IMR-90 (cell line): ENCODE measurements at regions not wholly inside any gene's neighbourhood (a gene's known extent, or its start where the extent isn't known, plus 50 kb on each side); places are given as distances from the start of the nearest gene placed in this dataset.

Experiments
- ATAC-seq: fragments of 200-7000 bp; cut with Tn5 transposase; 2 replicates; pipeline ENCODE4 v1.9.1; 2020; ENCODE audit warnings: low read depth, mild to moderate bottlenecking, moderate library complexity
- BruUV-seq: library from RNA; stranded (reverse); fragments of 400-500 nt; replicated peaks from 2 replicates; lab custom pipeline; 2021; lab: Mats Ljungman, UMichigan
- CTCF ChIA-PET: fragments of 300-600 bp; formaldehyde crosslinking; extraction: SDS; loops from one replicate; lab custom pipeline; 2021; ENCODE audit warnings: antibody characterized with exemption; lab: Yijun Ruan, JAX
- POLR2A ChIA-PET: fragments of 300-600 bp; sonication (Branson Sonifier 250); formaldehyde crosslinking; loops from one replicate; lab custom pipeline; 2022; ENCODE audit warnings: antibody characterized with exemption; ENCODE audit not compliant: unreplicated experiment; lab: Charles Lee
- DNase-seq: peaks from one replicate; pipeline ENCODE4 v3.0.0; 2013
- H2AFZ ChIP-seq: replicated peaks from 2 replicates; pipeline ENCODE3; 2013; ENCODE audit warnings: low read length, mild to moderate bottlenecking; ENCODE audit not compliant: poor library complexity
- H2AK5ac ChIP-seq: 2 replicates; pipeline ENCODE4 v1.6.1; 2013; ENCODE audit warnings: low read depth, low read length, inconsistent platforms
- H2AK9ac ChIP-seq: replicated peaks from 2 replicates; pipeline ENCODE3; 2013; ENCODE audit warnings: mild to moderate bottlenecking, low read depth, low read length, moderate library complexity; ENCODE audit not compliant: poor library complexity
- H2BK120ac ChIP-seq: 2 replicates; pipeline ENCODE4 v1.6.1; 2013; ENCODE audit warnings: low read depth, low read length, inconsistent platforms
- H2BK15ac ChIP-seq: 3 replicates; pipeline ENCODE4 v1.6.1; 2013; ENCODE audit warnings: low read depth, low read length, inconsistent platforms
- H2BK20ac ChIP-seq: 2 replicates; pipeline ENCODE4 v1.6.1; 2013; ENCODE audit warnings: low read depth, mild to moderate bottlenecking, inconsistent platforms, low read length, moderate library complexity
- H2BK5ac ChIP-seq: 2 replicates; pipeline ENCODE4 v1.6.1; 2013; ENCODE audit warnings: mild to moderate bottlenecking, low read depth, low read length, inconsistent platforms; ENCODE audit not compliant: poor library complexity, severe bottlenecking
- H3K14ac ChIP-seq: replicated peaks from 2 replicates; pipeline ENCODE4 v1.6.1; 2013; ENCODE audit warnings: low read depth, low read length, inconsistent platforms
- H3K18ac ChIP-seq: 2 replicates; pipeline ENCODE4 v1.6.1; 2013; ENCODE audit warnings: low read depth, low read length, control low read depth
- H3K23ac ChIP-seq: 2 replicates; pipeline ENCODE4 v1.6.1; 2013; ENCODE audit warnings: low read depth, low read length, inconsistent platforms
- H3K27ac ChIP-seq: 2 replicates; pipeline ENCODE4 v1.5.1; 2013; ENCODE audit warnings: mild to moderate bottlenecking, control low read depth, low read length; ENCODE audit not compliant: insufficient read depth
- H3K27me3 ChIP-seq: 2 replicates; pipeline ENCODE4 v1.6.1; 2013; ENCODE audit warnings: low read length; ENCODE audit not compliant: control insufficient read depth, insufficient read depth
- H3K36me3 ChIP-seq: 2 replicates; pipeline ENCODE4 v1.6.1; 2013; ENCODE audit warnings: low read length, mixed read lengths; ENCODE audit not compliant: control insufficient read depth, insufficient read depth
- H3K4ac ChIP-seq: 2 replicates; pipeline ENCODE4 v1.6.1; 2013; ENCODE audit warnings: low read depth, low read length, inconsistent platforms
- H3K4me1 ChIP-seq: 2 replicates; pipeline ENCODE4 v1.6.1; 2013; ENCODE audit warnings: low read length, mixed read lengths; ENCODE audit not compliant: control insufficient read depth, insufficient read depth
- H3K4me2 ChIP-seq: 2 replicates; pipeline ENCODE4 v1.6.1; 2013; ENCODE audit warnings: low read depth, mild to moderate bottlenecking, control low read depth, low read length, moderate library complexity
- H3K4me3 ChIP-seq: 2 replicates; pipeline ENCODE4 v1.5.1; 2013; ENCODE audit warnings: low read depth, mild to moderate bottlenecking, control low read depth, low read length, moderate library complexity; ENCODE audit not compliant: insufficient read depth
- H3K56ac ChIP-seq: 2 replicates; pipeline ENCODE4 v1.6.1; 2013; ENCODE audit warnings: low read length, inconsistent platforms; ENCODE audit not compliant: insufficient read depth; ENCODE audit errors: extremely low read depth
- H3K79me1 ChIP-seq, 2 experiments: 2 replicates each; pipeline ENCODE4 v1.6.1; 2013; ENCODE audit warnings: low read length in 2 of 2, inconsistent platforms in 1 of 2, low read depth in 1 of 2
- H3K9ac ChIP-seq: 2 replicates; pipeline ENCODE4 v1.6.1; 2013; ENCODE audit warnings: low read depth, low read length, control low read depth
- H3K9me1 ChIP-seq: 2 replicates; pipeline ENCODE4 v1.6.1; 2013; ENCODE audit warnings: low read length, inconsistent platforms; ENCODE audit not compliant: insufficient read depth
- H3K9me3 ChIP-seq: 2 replicates; pipeline ENCODE4 v1.6.1; 2013; ENCODE audit warnings: low read length; ENCODE audit not compliant: control insufficient read depth, insufficient read depth
- H4K20me1 ChIP-seq: 2 replicates; pipeline ENCODE4 v1.6.1; 2013; ENCODE audit warnings: low read length, inconsistent platforms; ENCODE audit not compliant: insufficient read depth
- H4K5ac ChIP-seq: 2 replicates; pipeline ENCODE4 v1.6.1; 2013; ENCODE audit warnings: mild to moderate bottlenecking, low read depth, low read length, control low read depth
- H4K8ac ChIP-seq, 2 experiments: 2 replicates each; pipeline ENCODE4 v1.6.1; 2013; ENCODE audit warnings: low read depth in 2 of 2, low read length in 2 of 2, control low read depth in 1 of 2, inconsistent platforms in 1 of 2
- H4K91ac ChIP-seq: 2 replicates; pipeline ENCODE4 v1.6.1; 2013; ENCODE audit warnings: low read depth, low read length, inconsistent platforms; ENCODE audit not compliant: insufficient read depth
- BHLHE40 ChIP-seq: fragments of 150-350 bp; IDR thresholded peaks from 2 replicates; pipeline ENCODE4 v1.6.1; 2016; ENCODE audit warnings: mild to moderate bottlenecking, low read depth, low read length
- CEBPB ChIP-seq: IDR thresholded peaks from 2 replicates; pipeline ENCODE4 v1.6.1; 2012; ENCODE audit warnings: low read depth, low read length, improper control_type of control experiment
- CHD1 ChIP-seq: IDR thresholded peaks from 2 replicates; pipeline ENCODE4 v1.6.1; 2012; ENCODE audit warnings: low read depth, low read length, improper control_type of control experiment
- CTCF ChIP-seq: conservative IDR thresholded peaks from 2 replicates; pipeline ENCODE4 v1.5.1; 2012; ENCODE audit warnings: mild to moderate bottlenecking, low read depth, low read length, improper control_type of control experiment
- FOS ChIP-seq: fragments of 150-350 bp; IDR thresholded peaks from 2 replicates; pipeline ENCODE4 v1.6.1; 2016; ENCODE audit warnings: low read depth, low read length
- MAFK ChIP-seq: IDR thresholded peaks from 2 replicates; pipeline ENCODE4 v1.6.1; 2012; ENCODE audit warnings: low read depth, low read length, improper control_type of control experiment
- MAZ ChIP-seq: IDR thresholded peaks from 2 replicates; pipeline ENCODE4 v1.6.1; 2012; ENCODE audit warnings: low read depth, mild to moderate bottlenecking, low read length, improper control_type of control experiment, moderate library complexity, borderline replicate concordance
- MXI1 ChIP-seq: IDR thresholded peaks from 2 replicates; pipeline ENCODE4 v1.6.1; 2012; ENCODE audit warnings: low read depth, mild to moderate bottlenecking, low read length, moderate library complexity, borderline replicate concordance
- NFE2L2 ChIP-seq: fragments of 150-350 bp; IDR thresholded peaks from 2 replicates; pipeline ENCODE4 v1.6.1; 2016; ENCODE audit warnings: low read depth, mild to moderate bottlenecking, low read length
- RAD21 ChIP-seq: IDR thresholded peaks from 2 replicates; pipeline ENCODE4 v1.6.1; 2012; ENCODE audit warnings: low read length, improper control_type of control experiment
- WGBS, 2 experiments: methylation state at CpG; one replicate each; pipeline versions ENCODE4 v1.1.5 to v1.1.7; 2013; ENCODE audit warnings: missing lambda C conversion rate in 2 of 2; ENCODE audit not compliant: insufficient read length in 1 of 2; ENCODE audit errors: extremely low coverage in 2 of 2; 5-methylcytosine and 5-hydroxymethylcytosine counted together
- dilution Hi-C: fragments of 300-500 bp; cut with HindIII; formaldehyde crosslinking; loops from one replicate; pipeline ENCODE4 v1.14.3; 2018; ENCODE audit warnings: low sequenced_read_pairs; ENCODE audit not compliant: unreplicated experiment
- in situ Hi-C: fragments of 300-500 bp; cut with MboI; formaldehyde crosslinking; loops from 3 replicates; pipeline ENCODE4 v1.14.3; 2019; ENCODE audit warnings: low sequenced_read_pairs, inconsistent platforms, mixed read lengths
- intact Hi-C: fragments of 100-400 bp; cut with micrococcal nuclease; formaldehyde crosslinking; loops from 2 replicates; pipeline ENCODE4 v1.10.0; 2022

DNA sequence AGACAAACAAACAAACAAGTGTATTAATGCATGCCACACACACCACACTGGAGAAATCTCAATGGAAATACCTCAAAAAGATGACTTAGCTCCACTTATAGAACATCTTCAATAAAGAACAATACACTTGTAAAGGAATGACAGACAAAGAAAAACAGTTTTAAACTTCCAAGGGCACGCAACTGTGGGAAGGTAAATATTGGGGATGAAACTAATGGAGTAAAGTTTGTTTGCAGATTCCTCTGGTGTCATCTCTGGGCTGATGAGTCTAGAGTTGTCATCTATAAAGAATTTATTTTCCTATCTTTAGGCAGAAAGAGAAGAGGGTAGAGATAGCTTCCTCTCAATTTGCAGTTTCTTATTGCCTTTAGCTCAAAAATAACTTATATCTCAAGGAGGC lies 144.0 kb upstream of the ZC3H15 start:
- Histone ChIP-seq H2AK5ac (no peak overlapping the region), H3K9ac (no peak overlapping the region), H3K56ac (no peak overlapping the region), H3K4me3 (no peak overlapping the region), H3K79me1 (no peaks in the 10 kb centered on the region), H2AK9ac (no peak overlapping the region), H3K27me3 (no peaks in the 10 kb centered on the region), H4K5ac (no peak overlapping the region), H3K4me2 (no peak overlapping the region), H2BK120ac (no peak overlapping the region), H4K91ac (no peak overlapping the region), H3K27ac (no peak overlapping the region), H2AFZ (no peak overlapping the region), H3K9me3 (no peaks in the 10 kb centered on the region), H3K4me1 (no peaks in the 10 kb centered on the region), H4K8ac (no peak overlapping the region), H2BK5ac (no peak overlapping the region), H3K9me1 (no peaks in the 10 kb centered on the region), H3K14ac (no peak overlapping the region), H3K36me3 (no peaks in the 10 kb centered on the region), H4K20me1 (no peaks in the 10 kb centered on the region), H3K18ac (no peak overlapping the region), H2BK20ac (no peak overlapping the region), H3K23ac (no peak overlapping the region), H3K4ac (no peak overlapping the region), H2BK15ac (no peak overlapping the region)
- WGBS, 2 experiments, result no CpG with 5 or more reads among the region's 1 CpG
- ATAC-seq (no peak), DNase-seq (no peak)
- intact Hi-C loops, result no loop called here
- in situ Hi-C loops, result no loop called here
- POLR2A ChIA-PET, result no interaction called here
- dilution Hi-C loops, result no loop called here
- TF ChIP-seq MAZ (no peak), MXI1 (no peak), RAD21 (no peak), MAFK (no peak), CHD1 (no peak), BHLHE40 (no peak), CEBPB (no peak), NFE2L2 (no peak), FOS (no peak), CTCF (no peak)
- BruUV-seq, result no TSS peak
- CTCF ChIA-PET, result no interaction called here
